ENCODE measurements at regions not wholly inside any gene's neighbourhood (a gene's known extent, or its start where the extent isn't known, plus 50 kb on each side); places are given as distances from the start of the nearest gene placed in this dataset.

- DNase-seq (ENCODE audit: extremely low spot score): no peak
- ChIA-PET CTCF (interaction anchor here (0.8 to 1.3 kb wide), 2 partner anchors 8 to 10 kb away, joined by 3 to 6 read pairs; no protein-coding TSS in a partner anchor), POLR2A (no interaction called here)
- TF ChIP-seq, protein P1, sequence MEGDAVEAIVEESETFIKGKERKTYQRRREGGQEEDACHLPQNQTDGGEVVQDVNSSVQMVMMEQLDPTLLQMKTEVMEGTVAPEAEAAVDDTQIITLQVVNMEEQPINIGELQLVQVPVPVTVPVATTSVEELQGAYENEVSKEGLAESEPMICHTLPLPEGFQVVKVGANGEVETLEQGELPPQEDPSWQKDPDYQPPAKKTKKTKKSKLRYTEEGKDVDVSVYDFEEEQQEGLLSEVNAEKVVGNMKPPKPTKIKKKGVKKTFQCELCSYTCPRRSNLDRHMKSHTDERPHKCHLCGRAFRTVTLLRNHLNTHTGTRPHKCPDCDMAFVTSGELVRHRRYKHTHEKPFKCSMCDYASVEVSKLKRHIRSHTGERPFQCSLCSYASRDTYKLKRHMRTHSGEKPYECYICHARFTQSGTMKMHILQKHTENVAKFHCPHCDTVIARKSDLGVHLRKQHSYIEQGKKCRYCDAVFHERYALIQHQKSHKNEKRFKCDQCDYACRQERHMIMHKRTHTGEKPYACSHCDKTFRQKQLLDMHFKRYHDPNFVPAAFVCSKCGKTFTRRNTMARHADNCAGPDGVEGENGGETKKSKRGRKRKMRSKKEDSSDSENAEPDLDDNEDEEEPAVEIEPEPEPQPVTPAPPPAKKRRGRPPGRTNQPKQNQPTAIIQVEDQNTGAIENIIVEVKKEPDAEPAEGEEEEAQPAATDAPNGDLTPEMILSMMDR (IDR thresholded peaks at IDR 0.05; ENCODE audit: control extremely low read depth, extremely low read depth, low read depth, missing control alignments): no peak
Measured at GRCh38 chr2:104402825-104403224, 451.1 kb upstream of the POU3F3 start.

DNA sequence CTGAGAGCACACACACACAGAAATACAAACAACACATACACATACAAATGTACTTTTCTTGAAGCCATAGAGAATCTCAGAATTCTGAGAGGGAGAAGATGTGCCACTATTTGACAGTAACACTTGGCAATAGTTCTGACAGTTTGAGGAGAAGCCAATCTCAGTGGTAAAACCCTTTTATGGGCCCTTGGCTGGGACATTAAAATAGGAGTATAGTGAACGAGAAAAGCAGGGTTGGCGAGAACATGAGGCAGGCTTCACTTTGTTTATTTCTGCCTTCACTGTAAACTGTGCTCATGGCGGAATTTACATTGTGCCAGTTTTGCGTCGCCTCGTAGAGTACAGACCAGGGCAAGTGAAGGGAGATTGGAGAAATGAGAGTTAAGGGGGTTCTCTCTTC, 449.4 kb upstream of the POU3F3 start:
- POLR2A ChIA-PET: no interaction called here
- CTCF ChIA-PET: interaction anchor here (1.4 kb wide), 1 partner anchor 21 kb away, joined by 4 read pairs; no protein-coding TSS in a partner anchor
- DNase-seq (ENCODE audit: extremely low spot score): no peak
- TF ChIP-seq, protein P1 (IDR thresholded peaks at IDR 0.05; ENCODE audit: control extremely low read depth, extremely low read depth, low read depth, missing control alignments): no peak

DNA sequence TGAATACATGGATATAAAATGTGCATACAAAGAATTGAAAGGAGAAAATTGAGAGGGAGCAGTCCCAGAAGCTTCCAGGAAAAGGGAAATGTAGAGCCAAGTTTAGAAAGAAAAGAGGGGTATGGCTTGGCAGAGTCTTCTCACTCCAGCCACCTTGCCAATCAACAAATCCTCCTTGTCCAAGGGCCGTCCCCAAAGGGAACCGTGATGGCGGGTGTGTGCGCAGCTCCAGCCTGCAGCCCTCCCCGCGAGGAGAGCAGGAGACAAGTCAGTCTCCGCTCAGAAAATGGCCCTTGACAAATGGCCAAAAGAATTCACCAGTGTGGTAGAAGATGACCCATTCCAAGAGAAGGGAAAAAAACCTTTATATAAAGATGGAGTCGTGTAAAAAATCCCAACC, 448.3 kb upstream of the POU3F3 start:
- ChIA-PET POLR2A (no interaction called here), CTCF (no interaction called here)
- TF ChIP-seq, protein P1 (IDR thresholded peaks at IDR 0.05; ENCODE audit: control extremely low read depth, extremely low read depth, low read depth, missing control alignments): no peak
- no peak for DNase-seq (ENCODE audit: extremely low spot score)

DNA sequence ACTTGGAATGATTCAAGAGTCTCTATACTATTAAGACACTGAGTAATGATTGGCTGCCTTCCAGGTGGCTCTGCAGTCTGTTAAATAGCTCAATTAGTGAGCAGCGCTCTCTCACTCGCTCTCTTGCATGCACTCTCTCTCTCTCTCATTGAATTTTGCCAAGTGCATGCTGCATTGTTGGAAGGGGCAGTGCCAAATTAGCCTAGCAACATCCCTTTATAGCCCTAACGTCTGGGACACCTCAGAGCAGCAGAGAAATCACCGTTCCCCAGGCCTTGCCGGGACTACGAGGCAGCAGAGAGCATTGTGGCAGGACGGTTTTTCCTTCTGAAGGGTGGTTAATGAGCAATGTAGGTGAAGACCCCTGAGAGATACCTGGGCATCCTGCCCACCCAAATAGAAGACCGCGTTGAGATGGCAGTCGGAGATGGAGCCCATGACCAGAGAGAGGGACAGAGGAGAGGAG, 447.6 kb upstream of the POU3F3 start:
- ChIA-PET CTCF (no interaction called here), POLR2A (no interaction called here)
- DNase-seq (ENCODE audit: extremely low spot score): no peak
- TF ChIP-seq, protein P1 (IDR thresholded peaks at IDR 0.05; ENCODE audit: control extremely low read depth, extremely low read depth, low read depth, missing control alignments): no peak

- TF ChIP-seq, protein P1 (IDR thresholded peaks at IDR 0.05; ENCODE audit: control extremely low read depth, extremely low read depth, low read depth, missing control alignments): no peak
- DNase-seq (ENCODE audit: extremely low spot score): no peak
- POLR2A ChIA-PET: no interaction called here
- CTCF ChIA-PET: no interaction called here
Measured at GRCh38 chr2:104407641-104408040, 446.3 kb upstream of the POU3F3 start.

DNA sequence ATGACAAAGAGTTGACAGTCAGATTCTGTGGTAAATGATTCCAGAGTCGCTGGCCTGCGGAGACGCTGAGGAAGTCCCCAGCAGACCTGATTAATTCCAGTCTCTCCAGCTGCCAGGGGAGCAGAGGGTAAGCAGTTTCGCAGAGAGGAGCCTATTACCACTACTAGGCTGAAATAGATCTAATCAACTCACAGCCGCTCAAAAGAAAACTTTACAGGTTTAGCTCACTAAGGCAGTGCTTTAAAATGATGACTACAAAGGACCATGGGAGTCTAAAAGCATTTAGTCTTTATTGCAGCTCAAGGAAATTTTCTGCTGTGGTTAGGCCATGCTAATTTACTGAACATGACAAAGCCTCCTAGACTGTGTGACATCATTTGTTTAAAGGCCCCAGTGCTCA, 445.6 kb upstream of the POU3F3 start:
- TF ChIP-seq, protein P1 (IDR thresholded peaks at IDR 0.05; ENCODE audit: control extremely low read depth, extremely low read depth, low read depth, missing control alignments): no peak
- no peak for DNase-seq (ENCODE audit: extremely low spot score)
- CTCF ChIA-PET: no interaction called here
- POLR2A ChIA-PET: no interaction called here

DNA sequence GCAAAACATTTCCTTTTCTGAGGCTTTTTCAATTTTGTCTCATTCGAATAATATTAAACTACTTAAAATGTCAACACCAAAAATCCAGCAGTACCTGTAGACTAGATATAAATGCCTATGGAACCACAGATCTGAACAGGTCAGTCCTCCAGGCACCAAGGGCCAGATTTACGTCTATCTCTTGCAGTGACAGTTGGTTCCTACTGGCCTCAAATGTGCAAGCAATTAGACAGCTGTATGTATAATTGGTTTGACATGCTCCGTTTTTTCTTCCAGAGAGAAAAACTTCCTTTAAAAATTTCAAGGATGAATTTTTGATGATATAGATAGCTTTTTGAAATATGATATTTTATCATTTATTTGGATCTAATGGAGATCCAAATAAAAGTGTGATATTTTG, 443.8 kb upstream of the POU3F3 start:
- TF ChIP-seq, protein P1 (IDR thresholded peaks at IDR 0.05; ENCODE audit: control extremely low read depth, extremely low read depth, low read depth, missing control alignments): no peak
- CTCF ChIA-PET: no interaction called here
- POLR2A ChIA-PET: no interaction called here
- no peak for DNase-seq (ENCODE audit: extremely low spot score)
